ENCODE measurements at regions not wholly inside any gene's neighbourhood (a gene's known extent, or its start where the extent isn't known, plus 50 kb on each side); places are given as distances from the start of the nearest gene placed in this dataset.

DNA sequence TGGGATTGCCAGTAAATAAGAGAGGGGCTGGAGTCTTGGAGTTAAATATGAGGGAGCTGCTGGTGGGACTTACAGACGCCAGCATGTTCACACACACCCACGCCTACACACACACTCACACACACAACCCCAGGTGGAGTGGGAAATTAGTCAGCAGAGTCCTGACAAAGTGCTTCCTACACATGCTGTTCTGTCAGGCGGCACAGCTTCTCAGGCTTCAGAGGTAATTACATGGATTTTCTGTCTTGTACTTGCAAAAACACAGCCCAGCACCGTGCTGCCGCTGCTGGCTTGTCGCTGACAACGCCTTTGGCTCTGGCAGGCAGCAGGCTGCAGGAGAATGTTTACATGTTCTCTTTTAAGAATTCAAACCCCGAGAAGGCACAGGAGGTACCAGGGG is 1186.3 kb upstream of the CELF4 start:
- Histone ChIP-seq H2BK5ac (ENCODE audit: low read depth, low read length, poor library complexity, severe bottlenecking) (no peak overlapping the region), H3K4me2 (ENCODE audit: low read length, poor library complexity, severe bottlenecking) (no peak overlapping the region), H3K4me1 (ENCODE audit: control insufficient read depth, insufficient read depth, low read depth, low read length) (no peaks in the 10 kb centered on the region), H3K4me3 (ENCODE audit: insufficient read depth in 1 of 2, low read depth in 1 of 2, low read length in 2 of 2) (no peak overlapping the region), H3K23ac (ENCODE audit: low read length in 2 of 2) (no peak overlapping the region), H3K27me3 (ENCODE audit: control insufficient read depth in 1 of 2, insufficient read depth in 1 of 2, low read length in 2 of 2) (no peaks in the 10 kb centered on the region), H3K79me1 (replicated peaks; ENCODE audit: low read length, poor library complexity, severe bottlenecking) (no peaks in the 10 kb centered on the region), H2BK120ac (ENCODE audit: low read depth, low read length) (peak overlapping the region; percentile 1), H2AFZ (ENCODE audit: low read depth, low read length) (no peak overlapping the region), H3K14ac (ENCODE audit: low read length in 2 of 2) (peak overlapping the region in 1 of 2 experiments; percentile 60), H3K27ac (ENCODE audit: low read length, poor library complexity, severe bottlenecking) (no peak overlapping the region), H3K36me3 (ENCODE audit: control insufficient read depth in 1 of 2, insufficient read depth in 2 of 2, low read depth in 1 of 2, low read length in 2 of 2) (no peaks in the 10 kb centered on the region), H3K18ac (ENCODE audit: low read depth in 1 of 2, low read length in 2 of 2) (peak overlapping the region in 1 of 2 experiments; percentile 62), H2AK5ac (ENCODE audit: low read length, severe bottlenecking) (no peak overlapping the region), H2BK15ac (ENCODE audit: low read depth, poor library complexity, severe bottlenecking) (no peak overlapping the region), H3K9me3 (ENCODE audit: control insufficient read depth, low read length) (no peaks in the 10 kb centered on the region), H4K8ac (ENCODE audit: low read length) (peak overlapping the region; percentile 57), H3K9ac (ENCODE audit: low read length) (no peak overlapping the region), H2BK12ac (ENCODE audit: low read length in 2 of 2) (no peak overlapping the region), H3K4ac (ENCODE audit: low read depth in 1 of 2, low read length in 2 of 2) (no peak overlapping the region), H4K91ac (ENCODE audit: low read length) (no peak overlapping the region)
- WGBS = 20% methylated on average over 8 of the region's 8 CpGs
- DNase-seq = peak; percentile 8

DNA sequence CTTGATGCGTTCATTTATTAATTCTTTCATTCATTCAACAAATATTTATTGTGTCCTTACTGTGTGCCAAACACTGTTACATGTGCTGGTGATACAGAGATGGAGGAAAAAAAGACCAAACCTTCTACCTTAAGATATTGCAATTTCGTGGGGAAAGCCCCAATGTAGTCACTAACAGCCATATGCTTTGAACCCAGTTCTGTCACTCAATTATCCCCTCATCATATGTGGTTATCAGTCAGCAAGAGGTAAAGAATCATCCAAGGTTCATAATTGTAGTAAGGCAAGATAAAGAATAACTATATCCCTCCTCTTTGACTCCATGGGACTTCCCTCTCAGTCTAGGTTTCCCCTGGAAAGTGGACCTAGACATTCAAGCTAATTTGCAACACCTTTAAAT is 1185.6 kb upstream of the CELF4 start:
- WGBS = 57% methylated on average over 1 of the region's 2 CpGs
- no peak overlapping the region for H2BK12ac ChIP-seq (ENCODE audit: low read length in 2 of 2)

DNA sequence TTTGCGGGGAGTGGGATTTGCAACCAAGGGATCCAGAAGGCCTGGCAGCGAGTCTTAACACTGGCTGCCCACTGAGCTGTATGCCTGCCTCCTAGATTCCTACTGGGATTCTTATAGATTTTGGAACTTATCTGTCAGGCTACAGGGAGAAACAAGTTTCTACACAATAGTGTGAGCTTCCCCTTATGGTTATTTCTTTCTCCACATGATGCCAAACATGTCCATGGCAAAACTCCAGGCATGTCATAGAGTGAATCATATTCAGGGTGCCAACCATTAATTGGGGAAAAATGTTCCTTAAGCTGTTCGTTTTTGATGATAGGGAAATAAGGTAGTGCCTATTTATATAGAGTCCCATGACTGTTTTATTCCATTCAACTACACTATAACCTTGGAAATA is 1185.2 kb upstream of the CELF4 start:
- no peak overlapping the region for H2AFZ ChIP-seq (ENCODE audit: low read depth, low read length)
- no peak overlapping the region for H3K9ac ChIP-seq (ENCODE audit: low read length)

More for the DNA sequence above, 1185.6 kb upstream of the CELF4 start:
- H4K91ac ChIP-seq (ENCODE audit: low read length) = no peak overlapping the region
- no peaks in the 10 kb centered on the region for H3K4me1 ChIP-seq (ENCODE audit: control insufficient read depth, insufficient read depth, low read depth, low read length)
- H3K27ac ChIP-seq (ENCODE audit: low read length, poor library complexity, severe bottlenecking) = no peak overlapping the region
- H3K9me3 ChIP-seq (ENCODE audit: control insufficient read depth, low read length) = no peaks in the 10 kb centered on the region
- no peak overlapping the region for H3K23ac ChIP-seq (ENCODE audit: low read length in 2 of 2)
- no peak overlapping the region for H3K14ac ChIP-seq (ENCODE audit: low read length in 2 of 2)
- no peak for DNase-seq
- no peak overlapping the region for H3K4me3 ChIP-seq (ENCODE audit: insufficient read depth in 1 of 2, low read depth in 1 of 2, low read length in 2 of 2)
- no peak overlapping the region for H3K4me2 ChIP-seq (ENCODE audit: low read length, poor library complexity, severe bottlenecking)
- H3K18ac ChIP-seq (ENCODE audit: low read depth in 1 of 2, low read length in 2 of 2) = no peak overlapping the region
- no peak overlapping the region for H4K8ac ChIP-seq (ENCODE audit: low read length)
- no peaks in the 10 kb centered on the region for H3K27me3 ChIP-seq (ENCODE audit: control insufficient read depth in 1 of 2, insufficient read depth in 1 of 2, low read length in 2 of 2)
- H2BK5ac ChIP-seq (ENCODE audit: low read depth, low read length, poor library complexity, severe bottlenecking) = no peak overlapping the region
- H2BK15ac ChIP-seq (ENCODE audit: low read depth, poor library complexity, severe bottlenecking) = no peak overlapping the region
- H3K4ac ChIP-seq (ENCODE audit: low read depth in 1 of 2, low read length in 2 of 2) = no peak overlapping the region
- H3K79me1 ChIP-seq (replicated peaks; ENCODE audit: low read length, poor library complexity, severe bottlenecking) = no peaks in the 10 kb centered on the region
- H2BK120ac ChIP-seq (ENCODE audit: low read depth, low read length) = no peak overlapping the region
- H3K9ac ChIP-seq (ENCODE audit: low read length) = no peak overlapping the region
- no peak overlapping the region for H2AFZ ChIP-seq (ENCODE audit: low read depth, low read length)
- no peaks in the 10 kb centered on the region for H3K36me3 ChIP-seq (ENCODE audit: control insufficient read depth in 1 of 2, insufficient read depth in 2 of 2, low read depth in 1 of 2, low read length in 2 of 2)
- H2AK5ac ChIP-seq (ENCODE audit: low read length, severe bottlenecking) = no peak overlapping the region

DNA sequence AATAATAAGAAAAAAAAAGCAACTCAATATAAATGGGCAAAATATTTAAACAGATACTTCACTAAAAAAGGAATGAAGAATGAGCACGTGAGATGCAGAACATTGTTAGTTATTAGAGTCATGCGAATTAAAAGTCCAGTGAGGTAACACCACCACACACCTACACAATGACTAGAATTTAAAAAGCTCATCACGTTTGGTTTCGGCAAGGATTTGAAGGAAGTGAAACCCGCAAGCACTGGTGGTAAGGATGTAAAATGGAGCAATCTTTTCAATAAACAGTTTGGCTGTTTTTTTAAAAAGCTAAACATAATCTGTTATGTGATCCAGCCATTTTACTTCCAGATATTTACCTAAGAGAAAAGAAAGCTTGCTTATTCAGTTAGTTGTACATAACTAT is 1181.6 kb upstream of the CELF4 start:
- no peak overlapping the region for H2BK120ac ChIP-seq (ENCODE audit: low read depth, low read length)
- DNase-seq = no peak
- peak overlapping the region; percentile 31 for H2BK5ac ChIP-seq (ENCODE audit: low read depth, low read length, poor library complexity, severe bottlenecking)
- H2BK15ac ChIP-seq (ENCODE audit: low read depth, poor library complexity, severe bottlenecking) = no peak overlapping the region
- H4K8ac ChIP-seq (ENCODE audit: low read length) = no peak overlapping the region
- H4K91ac ChIP-seq (ENCODE audit: low read length) = no peak overlapping the region
- no peak overlapping the region for H3K27ac ChIP-seq (ENCODE audit: low read length, poor library complexity, severe bottlenecking)
- WGBS = no CpG with 5 or more reads among the region's 5 CpGs
- H3K9me3 ChIP-seq (ENCODE audit: control insufficient read depth, low read length) = no peaks in the 10 kb centered on the region
- no peak overlapping the region for H3K9ac ChIP-seq (ENCODE audit: low read length)
- no peak overlapping the region for H3K4me2 ChIP-seq (ENCODE audit: low read length, poor library complexity, severe bottlenecking)
- H2BK12ac ChIP-seq (ENCODE audit: low read length in 2 of 2) = no peak overlapping the region
- H3K4me3 ChIP-seq (ENCODE audit: insufficient read depth in 1 of 2, low read depth in 1 of 2, low read length in 2 of 2) = no peak overlapping the region
- H3K18ac ChIP-seq (ENCODE audit: low read depth in 1 of 2, low read length in 2 of 2) = no peak overlapping the region
- H3K14ac ChIP-seq (ENCODE audit: low read length in 2 of 2) = no peak overlapping the region
- H3K36me3 ChIP-seq (ENCODE audit: control insufficient read depth in 1 of 2, insufficient read depth in 2 of 2, low read depth in 1 of 2, low read length in 2 of 2) = no peaks in the 10 kb centered on the region
- H3K4me1 ChIP-seq (ENCODE audit: control insufficient read depth, insufficient read depth, low read depth, low read length) = no peaks in the 10 kb centered on the region
- H3K23ac ChIP-seq (ENCODE audit: low read length in 2 of 2) = no peak overlapping the region
- H3K4ac ChIP-seq (ENCODE audit: low read depth in 1 of 2, low read length in 2 of 2) = no peak overlapping the region
- no peaks in the 10 kb centered on the region for H3K79me1 ChIP-seq (replicated peaks; ENCODE audit: low read length, poor library complexity, severe bottlenecking)
- no peak overlapping the region for H2AFZ ChIP-seq (ENCODE audit: low read depth, low read length)
- no peaks in the 10 kb centered on the region for H3K27me3 ChIP-seq (ENCODE audit: control insufficient read depth in 1 of 2, insufficient read depth in 1 of 2, low read length in 2 of 2)
- H2AK5ac ChIP-seq (ENCODE audit: low read length, severe bottlenecking) = no peak overlapping the region

More for the DNA sequence above, 1185.2 kb upstream of the CELF4 start:
- Histone ChIP-seq H3K27me3 (ENCODE audit: control insufficient read depth in 1 of 2, insufficient read depth in 1 of 2, low read length in 2 of 2) (no peaks in the 10 kb centered on the region), H3K4me2 (ENCODE audit: low read length, poor library complexity, severe bottlenecking) (no peak overlapping the region), H3K4me1 (ENCODE audit: control insufficient read depth, insufficient read depth, low read depth, low read length) (no peaks in the 10 kb centered on the region), H3K4ac (ENCODE audit: low read depth in 1 of 2, low read length in 2 of 2) (no peak overlapping the region), H4K91ac (ENCODE audit: low read length) (no peak overlapping the region), H3K23ac (ENCODE audit: low read length in 2 of 2) (no peak overlapping the region), H4K8ac (ENCODE audit: low read length) (no peak overlapping the region), H3K14ac (ENCODE audit: low read length in 2 of 2) (no peak overlapping the region), H3K18ac (ENCODE audit: low read depth in 1 of 2, low read length in 2 of 2) (no peak overlapping the region), H2BK120ac (ENCODE audit: low read depth, low read length) (no peak overlapping the region), H3K36me3 (ENCODE audit: control insufficient read depth in 1 of 2, insufficient read depth in 2 of 2, low read depth in 1 of 2, low read length in 2 of 2) (no peaks in the 10 kb centered on the region), H2BK5ac (ENCODE audit: low read depth, low read length, poor library complexity, severe bottlenecking) (no peak overlapping the region), H2BK15ac (ENCODE audit: low read depth, poor library complexity, severe bottlenecking) (no peak overlapping the region), H3K4me3 (ENCODE audit: insufficient read depth in 1 of 2, low read depth in 1 of 2, low read length in 2 of 2) (no peak overlapping the region), H2AK5ac (ENCODE audit: low read length, severe bottlenecking) (no peak overlapping the region), H2BK12ac (ENCODE audit: low read length in 2 of 2) (no peak overlapping the region), H3K79me1 (replicated peaks; ENCODE audit: low read length, poor library complexity, severe bottlenecking) (no peaks in the 10 kb centered on the region), H3K9me3 (ENCODE audit: control insufficient read depth, low read length) (no peaks in the 10 kb centered on the region), H3K27ac (ENCODE audit: low read length, poor library complexity, severe bottlenecking) (no peak overlapping the region)
- WGBS = 79% methylated on average over 2 of the region's 3 CpGs
- no peak for DNase-seq
